ENCODE measurements at regions not wholly inside any gene's neighbourhood (a gene's known extent, or its start where the extent isn't known, plus 50 kb on each side); places are given as distances from the start of the nearest gene placed in this dataset.

GRCh38 chr11:86749376-86749775, 51.0 kb upstream of the PRSS23 start:
- TF ChIP-seq NR3C1 (CRISPR knock-in tag; conservative IDR thresholded peaks at IDR 0.05; ENCODE audit: low read depth) (no peak), CREB1 (CRISPR knock-in tag; IDR thresholded peaks at IDR 0.05) (no peak), FOXJ3 (CRISPR knock-in tag; IDR thresholded peaks at IDR 0.05; ENCODE audit: borderline replicate concordance) (no peak), CTCF (IDR thresholded peaks at IDR 0.05) (no peak), ZNF263 (CRISPR knock-in tag; IDR thresholded peaks at IDR 0.05; ENCODE audit: low read depth) (no peak), GABPB1 (CRISPR knock-in tag; IDR thresholded peaks at IDR 0.05) (no peak), SMAD4 (CRISPR knock-in tag; IDR thresholded peaks at IDR 0.05) (no peak), E2F1 (CRISPR knock-in tag; IDR thresholded peaks at IDR 0.05) (no peak), TCF7 (CRISPR knock-in tag; IDR thresholded peaks at IDR 0.05; ENCODE audit: low read depth) (no peak), HMGXB4 (CRISPR knock-in tag; IDR thresholded peaks at IDR 0.05) (no peak), MAX (CRISPR knock-in tag; IDR thresholded peaks at IDR 0.05) (no peak), NR2C2 (CRISPR knock-in tag; IDR thresholded peaks at IDR 0.05) (no peak), NFYB (CRISPR knock-in tag; conservative IDR thresholded peaks at IDR 0.05; ENCODE audit: low read depth) (no peak)
